Fibroblast of skin of right quadriceps (primary cell): ENCODE measurements at regions not wholly inside any gene's neighbourhood (a gene's known extent, or its start where the extent isn't known, plus 50 kb on each side); places are given as distances from the start of the nearest gene placed in this dataset.
"Not testable (repeated sequence)": the region's sequence is repeated elsewhere in the genome, so short reads cannot be mapped to it uniquely, and the experiment has no call there.

ENCODE experiments used
- DNase-seq: peaks from one replicate; pipeline ENCODE4 v3.0.0-alpha.2; 2013

- DNase-seq: no peak
Measured at GRCh38 chr5:62825623-62826220, 247.1 kb downstream of the LRRC70 start.

GRCh38 chr5:62824936-62825335 is 246.3 kb downstream of the LRRC70 start:
- no peak for DNase-seq

- not testable (repeated sequence) for DNase-seq
Measured at GRCh38 chr5:62817043-62817442, 238.4 kb downstream of the LRRC70 start.

GRCh38 chr5:62814991-62815390 is 236.4 kb downstream of the LRRC70 start:
- no peak for DNase-seq

GRCh38 chr5:62812621-62813255 is 234.1 kb downstream of the LRRC70 start:
- DNase-seq: no peak

GRCh38 chr5:62804819-62805218 is 226.2 kb downstream of the LRRC70 start:
- DNase-seq: not testable (repeated sequence)

GRCh38 chr5:62795926-62796325 is 217.3 kb downstream of the LRRC70 start:
- DNase-seq: no peak

- DNase-seq: no peak
Measured at GRCh38 chr5:62794456-62794855, 215.8 kb downstream of the LRRC70 start.

- DNase-seq: no peak
Measured at GRCh38 chr5:62791059-62791458, 212.4 kb downstream of the LRRC70 start.

GRCh38 chr5:62790348-62790747 is 211.7 kb downstream of the LRRC70 start:
- no peak for DNase-seq

GRCh38 chr5:62786099-62786498 is 207.5 kb downstream of the LRRC70 start:
- DNase-seq: no peak

GRCh38 chr5:62785588-62785987 is 207.0 kb downstream of the LRRC70 start:
- DNase-seq: no peak

GRCh38 chr5:62783374-62784057 is 204.9 kb downstream of the LRRC70 start:
- no peak for DNase-seq

GRCh38 chr5:62780888-62781287 is 202.3 kb downstream of the LRRC70 start:
- DNase-seq: no peak

- DNase-seq: no peak
Measured at GRCh38 chr5:62780230-62780629, 201.6 kb downstream of the LRRC70 start.

GRCh38 chr5:62779010-62779422 is 200.4 kb downstream of the LRRC70 start:
- DNase-seq: peak; percentile 58

GRCh38 chr5:62778316-62779009 is 199.8 kb downstream of the LRRC70 start:
- DNase-seq: no peak

- DNase-seq: not testable (repeated sequence)
Measured at GRCh38 chr5:62777081-62777480, 198.5 kb downstream of the LRRC70 start.

- not testable (repeated sequence) for DNase-seq
Measured at GRCh38 chr5:62776592-62776991, 198.0 kb downstream of the LRRC70 start.

GRCh38 chr5:62773460-62773859 is 194.8 kb downstream of the LRRC70 start:
- no peak for DNase-seq

- no peak for DNase-seq
Measured at GRCh38 chr5:62771341-62771740, 192.7 kb downstream of the LRRC70 start.

GRCh38 chr5:62767650-62768049 is 189.0 kb downstream of the LRRC70 start:
- DNase-seq: no peak

GRCh38 chr5:62767077-62767476 is 188.5 kb downstream of the LRRC70 start:
- no peak for DNase-seq

GRCh38 chr5:62762503-62762902 is 183.9 kb downstream of the LRRC70 start:
- DNase-seq: no peak
